HAP-1 (cell line): ENCODE measurements at regions not wholly inside any gene's neighbourhood (a gene's known extent, or its start where the extent isn't known, plus 50 kb on each side); places are given as distances from the start of the nearest gene placed in this dataset.

ENCODE experiments used
- DNase-seq, 2 experiments: peaks; one replicate each; pipeline ENCODE4 v3.0.0-alpha.2; 2016 to 2020; ENCODE audit warnings: low spot score in 2 of 2
- H3K27me3 ChIP-seq: fragments of 250-450 bp; sonication (Bioruptor Pico); 2 replicates; pipeline ENCODE4 v1.5.1; 2020; ENCODE audit warnings: low read depth, mild to moderate bottlenecking, moderate library complexity
- H3K36me3 ChIP-seq: fragments of 250-450 bp; sonication (Bioruptor Pico); replicated peaks from 2 replicates; pipeline ENCODE4 v1.5.1; 2020; ENCODE audit warnings: mild to moderate bottlenecking
- H3K4me1 ChIP-seq: fragments of 250-450 bp; sonication (Bioruptor Pico); 2 replicates; pipeline ENCODE4 v1.5.1; 2020; ENCODE audit warnings: mild to moderate bottlenecking
- H3K4me3 ChIP-seq: fragments of 250-450 bp; sonication (Bioruptor Pico); 2 replicates; pipeline ENCODE4 v1.5.1; 2020; ENCODE audit warnings: mild to moderate bottlenecking, moderate library complexity
- H3K9me3 ChIP-seq: fragments of 250-450 bp; sonication (Bioruptor Pico); 2 replicates; pipeline ENCODE4 v1.5.1; 2020; ENCODE audit warnings: mild to moderate bottlenecking, moderate library complexity
- in situ Hi-C: fragments of 300-500 bp; cut with MboI; formaldehyde crosslinking; loops from 3 replicates; pipeline ENCODE4 v1.14.3; 2020; ENCODE audit warnings: low sequenced_read_pairs, inconsistent platforms, mixed read lengths

GRCh38 chr1:90544356-90544755, 172.7 kb downstream of the BARHL2 start:
- Histone ChIP-seq H3K4me1 (no peaks in the 10 kb centered on the region), H3K36me3 (no peaks in the 10 kb centered on the region), H3K9me3 (no peaks in the 10 kb centered on the region), H3K27me3 (peaks cover 12% of the 10 kb centered on the region), H3K4me3 (no peak overlapping the region)
- DNase-seq: no peak
- in situ Hi-C loops: no loop called here

GRCh38 chr1:90537606-90538362, 179.3 kb downstream of the BARHL2 start:
- DNase-seq: no peak
- Histone ChIP-seq H3K36me3 (no peaks in the 10 kb centered on the region), H3K27me3 (no peaks in the 10 kb centered on the region; the same call in 1 of the 2 replicates), H3K4me3 (no peak overlapping the region), H3K4me1 (peaks cover 8% of the 10 kb centered on the region; the same call in 1 of the 2 replicates), H3K9me3 (no peaks in the 10 kb centered on the region)
- in situ Hi-C loops: no loop called here

- peak; percentile 52 to 81 for DNase-seq
- H3K4me3 ChIP-seq: no peak overlapping the region
Observed at GRCh38 chr1:90534663-90535295, 182.3 kb downstream of the BARHL2 start.

GRCh38 chr1:90534116-90534515, 183.0 kb downstream of the BARHL2 start:
- Histone ChIP-seq H3K4me1 (peaks cover 12% of the 10 kb centered on the region), H3K27me3 (no peaks in the 10 kb centered on the region), H3K36me3 (no peaks in the 10 kb centered on the region), H3K4me3 (no peak overlapping the region), H3K9me3 (no peaks in the 10 kb centered on the region)
- in situ Hi-C loops: no loop called here
- no peak for DNase-seq

More at GRCh38 chr1:90534663-90535295, 182.3 kb downstream of the BARHL2 start:
- Histone ChIP-seq H3K4me1 (peaks cover 8% of the 10 kb centered on the region; the same call in 1 of the 2 replicates), H3K27me3 (no peaks in the 10 kb centered on the region), H3K9me3 (no peaks in the 10 kb centered on the region), H3K36me3 (no peaks in the 10 kb centered on the region)
- in situ Hi-C loops: no loop called here

GRCh38 chr1:90526954-90527353, 190.1 kb downstream of the BARHL2 start:
- DNase-seq: no peak
- Histone ChIP-seq H3K4me3 (no peak overlapping the region), H3K4me1 (peaks cover 8% of the 10 kb centered on the region), H3K36me3 (no peaks in the 10 kb centered on the region), H3K27me3 (no peaks in the 10 kb centered on the region), H3K9me3 (no peaks in the 10 kb centered on the region)
- in situ Hi-C loops: no loop called here

GRCh38 chr1:90522432-90522831, 194.7 kb downstream of the BARHL2 start:
- Histone ChIP-seq H3K9me3 (no peaks in the 10 kb centered on the region), H3K27me3 (no peaks in the 10 kb centered on the region), H3K36me3 (no peaks in the 10 kb centered on the region), H3K4me1 (no peaks in the 10 kb centered on the region), H3K4me3 (no peak overlapping the region)
- in situ Hi-C loops: no loop called here
- DNase-seq: no peak

GRCh38 chr1:90513956-90514355, 203.1 kb downstream of the BARHL2 start:
- Histone ChIP-seq H3K4me1 (peaks cover 13% of the 10 kb centered on the region), H3K36me3 (no peaks in the 10 kb centered on the region), H3K9me3 (no peaks in the 10 kb centered on the region), H3K27me3 (no peaks in the 10 kb centered on the region), H3K4me3 (no peak overlapping the region)
- DNase-seq: no peak
- in situ Hi-C loops: no loop called here

GRCh38 chr1:90512441-90512840, 204.7 kb downstream of the BARHL2 start:
- Histone ChIP-seq H3K9me3 (no peaks in the 10 kb centered on the region), H3K4me3 (no peak overlapping the region), H3K27me3 (no peaks in the 10 kb centered on the region), H3K36me3 (no peaks in the 10 kb centered on the region), H3K4me1 (peaks cover 13% of the 10 kb centered on the region)
- DNase-seq: peak; percentile 16 to 80
- in situ Hi-C loops: no loop called here

- Histone ChIP-seq H3K9me3 (no peaks in the 10 kb centered on the region), H3K27me3 (no peaks in the 10 kb centered on the region), H3K4me3 (no peak overlapping the region), H3K4me1 (peaks cover 13% of the 10 kb centered on the region), H3K36me3 (no peaks in the 10 kb centered on the region)
- in situ Hi-C loops: no loop called here
- no peak for DNase-seq
Observed at GRCh38 chr1:90510143-90510542, 207.0 kb downstream of the BARHL2 start.

- DNase-seq: no peak
- Histone ChIP-seq H3K36me3 (no peaks in the 10 kb centered on the region), H3K9me3 (no peaks in the 10 kb centered on the region), H3K27me3 (no peaks in the 10 kb centered on the region), H3K4me1 (peaks cover 13% of the 10 kb centered on the region), H3K4me3 (no peak overlapping the region)
- in situ Hi-C loops: no loop called here
Observed at GRCh38 chr1:90509225-90510048, 207.7 kb downstream of the BARHL2 start.

- H3K27me3 ChIP-seq: no peaks in the 10 kb centered on the region
- H3K9me3 ChIP-seq: no peaks in the 10 kb centered on the region
- peaks cover 13% of the 10 kb centered on the region for H3K4me1 ChIP-seq
- in situ Hi-C loops: no loop called here
- no peak for DNase-seq
- H3K4me3 ChIP-seq: no peak overlapping the region
- H3K36me3 ChIP-seq: no peaks in the 10 kb centered on the region
Observed at GRCh38 chr1:90508376-90509167, 208.5 kb downstream of the BARHL2 start.

- in situ Hi-C loops: no loop called here
Observed at GRCh38 chr1:90507173-90507572, 209.9 kb downstream of the BARHL2 start.

GRCh38 chr1:90505806-90506205, 211.3 kb downstream of the BARHL2 start:
- H3K9me3 ChIP-seq: no peaks in the 10 kb centered on the region
- peaks cover 4% of the 10 kb centered on the region for H3K4me1 ChIP-seq
- DNase-seq: no peak
- no peaks in the 10 kb centered on the region for H3K27me3 ChIP-seq
- H3K4me3 ChIP-seq: no peak overlapping the region
- in situ Hi-C loops: no loop called here
- H3K36me3 ChIP-seq: no peaks in the 10 kb centered on the region

More at GRCh38 chr1:90507173-90507572, 209.9 kb downstream of the BARHL2 start:
- Histone ChIP-seq H3K9me3 (no peaks in the 10 kb centered on the region), H3K36me3 (no peaks in the 10 kb centered on the region), H3K4me1 (peaks cover 5% of the 10 kb centered on the region), H3K4me3 (no peak overlapping the region), H3K27me3 (no peaks in the 10 kb centered on the region)
- no peak for DNase-seq
